H9 (cell line): ENCODE measurements at regions not wholly inside any gene's neighbourhood (a gene's known extent, or its start where the extent isn't known, plus 50 kb on each side); places are given as distances from the start of the nearest gene placed in this dataset.

Experiments used
- DNase-seq: peaks from one replicate; pipeline ENCODE4 v3.0.0-alpha.2; 2017
- H2AFZ ChIP-seq: one replicate; pipeline ENCODE4 v1.6.1; 2013; ENCODE audit warnings: mild to moderate bottlenecking, low read length, control low read depth, moderate library complexity
- H2AK5ac ChIP-seq: 2 replicates; pipeline ENCODE4 v1.6.1; 2013; ENCODE audit warnings: low read length, control low read depth, mixed read lengths; ENCODE audit not compliant: insufficient read length
- H2BK120ac ChIP-seq: one replicate; pipeline ENCODE4 v1.6.1; 2013; ENCODE audit warnings: low read depth, mild to moderate bottlenecking, low read length, control low read depth, inconsistent platforms; ENCODE audit not compliant: poor library complexity, severe bottlenecking
- H2BK12ac ChIP-seq: 2 replicates; pipeline ENCODE4 v1.6.1; 2013; ENCODE audit warnings: low read length, control low read depth, mixed read lengths, low read depth; ENCODE audit not compliant: insufficient read length
- H2BK15ac ChIP-seq: 2 replicates; pipeline ENCODE4 v1.6.1; 2013; ENCODE audit warnings: low read depth, low read length, control low read depth
- H2BK20ac ChIP-seq: one replicate; pipeline ENCODE4 v1.6.1; 2013; ENCODE audit warnings: low read depth, mild to moderate bottlenecking, low read length, control low read depth, inconsistent platforms; ENCODE audit not compliant: poor library complexity, severe bottlenecking
- H2BK5ac ChIP-seq: 2 replicates; pipeline ENCODE4 v1.6.1; 2013; ENCODE audit warnings: low read length, control low read depth, mixed read lengths; ENCODE audit not compliant: insufficient read length
- H3K14ac ChIP-seq: 2 replicates; pipeline ENCODE4 v1.6.1; 2013; ENCODE audit warnings: low read length, control low read depth; ENCODE audit not compliant: insufficient read depth
- H3K18ac ChIP-seq: 2 replicates; pipeline ENCODE4 v1.6.1; 2013; ENCODE audit warnings: low read depth, mild to moderate bottlenecking, mixed read lengths, low read length, control low read depth; ENCODE audit not compliant: insufficient read length
- H3K23ac ChIP-seq: 2 replicates; pipeline ENCODE4 v1.6.1; 2013; ENCODE audit warnings: low read length, control low read depth, mixed read lengths, low read depth; ENCODE audit not compliant: insufficient read length
- H3K23me2 ChIP-seq: 2 replicates; pipeline ENCODE4 v1.6.1; 2013; ENCODE audit warnings: low read depth, mild to moderate bottlenecking, mixed read lengths, low read length, control low read depth; ENCODE audit not compliant: insufficient read length, poor library complexity, severe bottlenecking
- H3K27ac ChIP-seq: 2 replicates; pipeline ENCODE4 v1.5.1; 2013; ENCODE audit warnings: low read length, control low read depth, mixed read lengths, low read depth; ENCODE audit not compliant: insufficient read length
- H3K27me3 ChIP-seq: 2 replicates; pipeline ENCODE4 v1.6.1; 2013; ENCODE audit warnings: low read length, control low read depth, inconsistent platforms; ENCODE audit not compliant: insufficient read depth
- H3K4ac ChIP-seq: 2 replicates; pipeline ENCODE4 v1.6.1; 2013; ENCODE audit warnings: low read depth, mild to moderate bottlenecking, control low read depth, inconsistent platforms, low read length, moderate library complexity
- H3K4me1 ChIP-seq: 2 replicates; pipeline ENCODE4 v1.6.1; 2013; ENCODE audit warnings: low read length, control low read depth, inconsistent platforms; ENCODE audit not compliant: insufficient read depth
- H3K4me2 ChIP-seq: 2 replicates; pipeline ENCODE4 v1.6.1; 2013; ENCODE audit warnings: low read length, control low read depth, mixed read lengths; ENCODE audit not compliant: insufficient read length, insufficient read depth
- H3K56ac ChIP-seq: 2 replicates; pipeline ENCODE4 v1.6.1; 2013; ENCODE audit warnings: low read depth, mild to moderate bottlenecking, mixed read lengths, low read length, control low read depth; ENCODE audit not compliant: insufficient read length
- H3K79me1 ChIP-seq: 2 replicates; pipeline ENCODE4 v1.6.1; 2013; ENCODE audit warnings: low read depth, mild to moderate bottlenecking, moderate library complexity, low read length, control low read depth, inconsistent platforms; ENCODE audit not compliant: insufficient read depth, poor library complexity, severe bottlenecking
- H3K79me2 ChIP-seq: 2 replicates; pipeline ENCODE4 v1.6.1; 2013; ENCODE audit warnings: low read length, control low read depth, inconsistent platforms; ENCODE audit not compliant: insufficient read depth
- H3K9ac ChIP-seq: 2 replicates; pipeline ENCODE4 v1.6.1; 2013; ENCODE audit warnings: low read length, control low read depth, mixed read lengths; ENCODE audit not compliant: insufficient read length; ENCODE audit errors: extremely low read depth
- H3K9me3 ChIP-seq: one replicate; pipeline ENCODE4 v1.6.1; 2013; ENCODE audit warnings: low read depth, low read length, inconsistent platforms; ENCODE audit not compliant: control insufficient read depth
- H3T11ph ChIP-seq: one replicate; pipeline ENCODE4 v1.6.1; 2013; ENCODE audit warnings: mild to moderate bottlenecking, low read length, control low read depth, inconsistent platforms
- H4K20me1 ChIP-seq: one replicate; pipeline ENCODE4 v1.6.1; 2013; ENCODE audit not compliant: control insufficient read depth, insufficient read length, insufficient read depth
- H4K5ac ChIP-seq: 2 replicates; pipeline ENCODE4 v1.6.1; 2013; ENCODE audit warnings: low read depth, mild to moderate bottlenecking, mixed read lengths, low read length, control low read depth; ENCODE audit not compliant: insufficient read length
- H4K8ac ChIP-seq: replicated peaks from 2 replicates; pipeline ENCODE4 v1.6.1; 2013; ENCODE audit warnings: low read length, control low read depth, mixed read lengths, low read depth; ENCODE audit not compliant: insufficient read length
- H4K91ac ChIP-seq: 2 replicates; pipeline ENCODE4 v1.6.1; 2013; ENCODE audit warnings: low read depth, mild to moderate bottlenecking, moderate library complexity, mixed read lengths, low read length, control low read depth; ENCODE audit not compliant: insufficient read length
- H3K27ac Mint-ChIP-seq, 3 experiments: 2 replicates in 2 of 3; 3 replicates in 1 of 3; pipeline ENCODE4 v1.8.0; 2020 to 2021; ENCODE audit warnings: mixed read lengths in 3 of 3, mild to moderate bottlenecking in 1 of 3, moderate library complexity in 1 of 3
- H3K27me3 Mint-ChIP-seq: 2 replicates; pipeline ENCODE4 v1.8.0; 2021; ENCODE audit warnings: low read depth, mild to moderate bottlenecking, moderate library complexity, mixed read lengths
- H3K36me3 Mint-ChIP-seq, 3 experiments: 2 replicates in 2 of 3; 3 replicates in 1 of 3; pipeline ENCODE4 v1.8.0; 2020 to 2021; ENCODE audit warnings: low read depth in 3 of 3, mixed read lengths in 3 of 3; ENCODE audit not compliant: insufficient read depth in 1 of 3
- H3K4me1 Mint-ChIP-seq, 2 experiments: 2 replicates each; pipeline ENCODE4 v1.8.0; 2020; ENCODE audit warnings: mixed read lengths in 2 of 2
- H3K4me3 Mint-ChIP-seq, 2 experiments: 2 replicates in 1 of 2; 3 replicates in 1 of 2; pipeline ENCODE4 v1.8.0; 2020 to 2021; ENCODE audit warnings: mild to moderate bottlenecking in 2 of 2, mixed read lengths in 2 of 2, moderate library complexity in 1 of 2
- H3K9me3 Mint-ChIP-seq, 2 experiments: 2 replicates in 1 of 2; 3 replicates in 1 of 2; pipeline ENCODE4 v1.8.0; 2020; ENCODE audit warnings: mild to moderate bottlenecking in 2 of 2, mixed read lengths in 2 of 2, moderate library complexity in 1 of 2
- WGBS: extraction: QIAGEN DNeasy Blood & Tissue Kit; methylation state at CpG from one replicate; pipeline ENCODE4 v1.1.7; 2013; ENCODE audit warnings: missing lambda C conversion rate, low lambda C conversion rate, mixed read lengths; ENCODE audit not compliant: insufficient read length; ENCODE audit errors: extremely low coverage; 5-methylcytosine and 5-hydroxymethylcytosine counted together
- TF ChIP-seq, protein P1 (sequence below): fragments of 200-600 bp; sonication (generic); conservative IDR thresholded peaks from 3 replicates; pipeline ENCODE4 v1.8.0; 2021; ENCODE audit warnings: antibody characterized with exemption, mild to moderate bottlenecking

- Histone ChIP-seq H2BK15ac (no peak overlapping the region), H3K56ac (no peak overlapping the region), H4K8ac (no peak overlapping the region), H3K23ac (no peak overlapping the region), H3K14ac (peak overlapping the region; percentile 74; the same call in 1 of the 2 replicates), H2BK5ac (peak overlapping the region; percentile 21), H2AK5ac (no peak overlapping the region), H4K91ac (no peak overlapping the region), H2AFZ (no peak overlapping the region), H3K4ac (no peak overlapping the region), H2BK12ac (no peak overlapping the region), H3K27me3 (no peaks in the 10 kb centered on the region), H3K9ac (no peak overlapping the region), H3K23me2 (no peaks in the 10 kb centered on the region), H3K79me2 (no peaks in the 10 kb centered on the region), H3K18ac (peak overlapping the region; percentile 83), H2BK120ac (no peak overlapping the region), H3K27ac (peak overlapping the region; percentile 92), H3K4me2 (peak overlapping the region; percentile 20), H3T11ph (no peak overlapping the region), H3K9me3 (no peaks in the 10 kb centered on the region), H3K79me1 (no peaks in the 10 kb centered on the region), H4K5ac (peak overlapping the region; percentile 13), H3K4me1 (peaks cover 3% of the 10 kb centered on the region; the same call in 1 of the 2 replicates), H4K20me1 (no peaks in the 10 kb centered on the region), H2BK20ac (no peak overlapping the region)
- peak overlapping the region; percentile 24 to 53; a peak in 1 of 5 replicates for H3K4me3 Mint-ChIP-seq
- H3K27ac Mint-ChIP-seq, result peak overlapping the region; percentile 97 to 99 (median 98)
- TF ChIP-seq, protein P1, sequence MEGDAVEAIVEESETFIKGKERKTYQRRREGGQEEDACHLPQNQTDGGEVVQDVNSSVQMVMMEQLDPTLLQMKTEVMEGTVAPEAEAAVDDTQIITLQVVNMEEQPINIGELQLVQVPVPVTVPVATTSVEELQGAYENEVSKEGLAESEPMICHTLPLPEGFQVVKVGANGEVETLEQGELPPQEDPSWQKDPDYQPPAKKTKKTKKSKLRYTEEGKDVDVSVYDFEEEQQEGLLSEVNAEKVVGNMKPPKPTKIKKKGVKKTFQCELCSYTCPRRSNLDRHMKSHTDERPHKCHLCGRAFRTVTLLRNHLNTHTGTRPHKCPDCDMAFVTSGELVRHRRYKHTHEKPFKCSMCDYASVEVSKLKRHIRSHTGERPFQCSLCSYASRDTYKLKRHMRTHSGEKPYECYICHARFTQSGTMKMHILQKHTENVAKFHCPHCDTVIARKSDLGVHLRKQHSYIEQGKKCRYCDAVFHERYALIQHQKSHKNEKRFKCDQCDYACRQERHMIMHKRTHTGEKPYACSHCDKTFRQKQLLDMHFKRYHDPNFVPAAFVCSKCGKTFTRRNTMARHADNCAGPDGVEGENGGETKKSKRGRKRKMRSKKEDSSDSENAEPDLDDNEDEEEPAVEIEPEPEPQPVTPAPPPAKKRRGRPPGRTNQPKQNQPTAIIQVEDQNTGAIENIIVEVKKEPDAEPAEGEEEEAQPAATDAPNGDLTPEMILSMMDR, result no peak
- H3K4me1 Mint-ChIP-seq, result peaks cover 27 to 30% of the 10 kb centered on the region in 2 experiments
- no peaks in the 10 kb centered on the region for H3K27me3 Mint-ChIP-seq
- peak; percentile 49 for DNase-seq
- no peaks in the 10 kb centered on the region for H3K9me3 Mint-ChIP-seq
- H3K36me3 Mint-ChIP-seq, result no peaks in the 10 kb centered on the region
- WGBS, result no CpG with 5 or more reads among the region's 5 CpGs
Observed at GRCh38 chr14:28661171-28661772, 105.3 kb upstream of the FOXG1 start.
